Suprapubic skin (tissue), 4 donors: ENCODE measurements at regions not wholly inside any gene's neighbourhood (a gene's known extent, or its start where the extent isn't known, plus 50 kb on each side); places are given as distances from the start of the nearest gene placed in this dataset.

ENCODE experiments used
- DNase-seq, 2 donors: peaks; one replicate each; pipeline ENCODE4 v3.0.0-alpha.2; 2019; ENCODE audit warnings: low spot score in 2 of 2
- H3K27ac ChIP-seq: fragments of 200-600 bp; sonication (generic); one replicate; pipeline ENCODE4 v1.5.1; 2019
- H3K27me3 ChIP-seq: fragments of 200-600 bp; sonication (generic); one replicate; pipeline ENCODE4 v1.5.1; 2019
- H3K36me3 ChIP-seq: fragments of 200-600 bp; sonication (generic); one replicate; pipeline ENCODE4 v1.5.1; 2019
- H3K4me1 ChIP-seq: fragments of 200-600 bp; sonication (generic); one replicate; pipeline ENCODE4 v1.5.1; 2019
- H3K4me3 ChIP-seq: fragments of 200-600 bp; sonication (generic); one replicate; pipeline ENCODE4 v1.5.1; 2019; ENCODE audit warnings: mild to moderate bottlenecking
- H3K9me3 ChIP-seq: fragments of 200-600 bp; sonication (generic); one replicate; pipeline ENCODE4 v1.5.1; 2019
- CTCF ChIP-seq, 2 donors: fragments of 200-600 bp in 1 of 2; fragments of 450-650 bp in 1 of 2; sonication (generic) in 1 of 2; IDR thresholded peaks; one replicate each; pipeline ENCODE4 v1.5.1; 2016 to 2019; ENCODE audit warnings: antibody characterized with exemption in 2 of 2, mild to moderate bottlenecking in 1 of 2, moderate library complexity in 1 of 2
- EP300 ChIP-seq: sonication (generic); formaldehyde crosslinking; IDR thresholded peaks from one replicate; pipeline ENCODE4 v1.6.1; 2017; ENCODE audit warnings: antibody characterized with exemption
- POLR2A ChIP-seq, 2 donors: fragments of 450-650 bp; IDR thresholded peaks; one replicate each; pipeline ENCODE4 v1.6.1; 2017; ENCODE audit warnings: antibody characterized with exemption in 2 of 2, mild to moderate bottlenecking in 2 of 2, moderate library complexity in 2 of 2
- POLR2AphosphoS5 ChIP-seq, 3 donors: sonication (generic); formaldehyde crosslinking; IDR thresholded peaks; one replicate each; pipeline ENCODE4 v1.6.1; 2017; ENCODE audit warnings: antibody characterized with exemption in 3 of 3
- WGBS: methylation state at CpG from one replicate; pipeline ENCODE4 v1.1.5; 2018; 5-methylcytosine and 5-hydroxymethylcytosine counted together

GRCh38 chr15:61746589-61746988, 313.7 kb downstream of the VPS13C start:
- 67% methylated on average over 2 of the region's 2 CpGs for WGBS
- H3K36me3 ChIP-seq = no peaks in the 10 kb centered on the region
- no peaks in the 10 kb centered on the region for H3K27me3 ChIP-seq
- no peaks in the 10 kb centered on the region for H3K9me3 ChIP-seq
- H3K27ac ChIP-seq = no peak overlapping the region
- TF ChIP-seq POLR2AphosphoS5 (IDR thresholded peaks at IDR 0.05) (no peak), EP300 (no peak), CTCF (IDR thresholded peaks at IDR 0.05) (no peak), POLR2A (IDR thresholded peaks at IDR 0.05) (no peak)
- H3K4me1 ChIP-seq = peaks cover 8% of the 10 kb centered on the region
- DNase-seq = no peak
- no peak overlapping the region for H3K4me3 ChIP-seq

GRCh38 chr15:61743345-61743909, 316.8 kb downstream of the VPS13C start:
- Histone ChIP-seq H3K27ac (no peak overlapping the region), H3K4me1 (peaks cover 3% of the 10 kb centered on the region), H3K36me3 (no peaks in the 10 kb centered on the region), H3K9me3 (no peaks in the 10 kb centered on the region), H3K4me3 (no peak overlapping the region), H3K27me3 (no peaks in the 10 kb centered on the region)
- no peak for TF ChIP-seq POLR2AphosphoS5 (IDR thresholded peaks at IDR 0.05)
- TF ChIP-seq EP300 = no peak
- no peak for TF ChIP-seq CTCF (IDR thresholded peaks at IDR 0.05)
- no peak for TF ChIP-seq POLR2A (IDR thresholded peaks at IDR 0.05)
- 100% methylated on average over 3 of the region's 3 CpGs for WGBS
- no peak for DNase-seq

GRCh38 chr15:61742591-61742990, 317.7 kb downstream of the VPS13C start:
- no peak for DNase-seq
- Histone ChIP-seq H3K9me3 (no peaks in the 10 kb centered on the region), H3K27ac (no peak overlapping the region), H3K4me1 (peaks cover 3% of the 10 kb centered on the region), H3K27me3 (no peaks in the 10 kb centered on the region), H3K36me3 (no peaks in the 10 kb centered on the region), H3K4me3 (no peak overlapping the region)
- TF ChIP-seq EP300 (no peak), POLR2A (IDR thresholded peaks at IDR 0.05) (no peak)

GRCh38 chr15:61736790-61737189, 323.5 kb downstream of the VPS13C start:
- Histone ChIP-seq H3K27me3 (no peaks in the 10 kb centered on the region), H3K27ac (no peak overlapping the region), H3K4me3 (no peak overlapping the region), H3K36me3 (no peaks in the 10 kb centered on the region), H3K9me3 (no peaks in the 10 kb centered on the region), H3K4me1 (no peaks in the 10 kb centered on the region)
- 79% methylated on average over 1 of the region's 1 CpG for WGBS
- TF ChIP-seq POLR2A (IDR thresholded peaks at IDR 0.05) (no peak), CTCF (IDR thresholded peaks at IDR 0.05) (no peak), POLR2AphosphoS5 (IDR thresholded peaks at IDR 0.05) (no peak), EP300 (no peak)
- no peak for DNase-seq

- no peak overlapping the region for H3K27ac ChIP-seq
- H3K27me3 ChIP-seq = no peaks in the 10 kb centered on the region
- no peak overlapping the region for H3K4me3 ChIP-seq
- whole genome bisulfite sequencing = 19% methylated on average over 3 of the region's 3 CpGs
- H3K4me1 ChIP-seq = no peaks in the 10 kb centered on the region
- TF ChIP-seq POLR2AphosphoS5 (IDR thresholded peaks at IDR 0.05) (no peak), POLR2A (IDR thresholded peaks at IDR 0.05) (no peak), EP300 (no peak), CTCF (IDR thresholded peaks at IDR 0.05) (no peak)
- no peaks in the 10 kb centered on the region for H3K36me3 ChIP-seq
- H3K9me3 ChIP-seq = no peaks in the 10 kb centered on the region
- no peak for DNase-seq
Observed at GRCh38 chr15:61731099-61731498, 329.1 kb downstream of the VPS13C start.

- no peak overlapping the region for H3K4me3 ChIP-seq
- H3K27ac ChIP-seq = no peak overlapping the region
- no peak for TF ChIP-seq EP300
- TF ChIP-seq POLR2A (IDR thresholded peaks at IDR 0.05) = no peak
- TF ChIP-seq CTCF (IDR thresholded peaks at IDR 0.05) = no peak
- no peak for TF ChIP-seq POLR2AphosphoS5 (IDR thresholded peaks at IDR 0.05)
- H3K4me1 ChIP-seq = no peaks in the 10 kb centered on the region
- 74% methylated on average over 2 of the region's 2 CpGs for WGBS
- H3K36me3 ChIP-seq = no peaks in the 10 kb centered on the region
- DNase-seq = no peak
- no peaks in the 10 kb centered on the region for H3K27me3 ChIP-seq
- no peaks in the 10 kb centered on the region for H3K9me3 ChIP-seq
Observed at GRCh38 chr15:61729646-61730045, 330.6 kb downstream of the VPS13C start.
